ENCODE measurements at regions not wholly inside any gene's neighbourhood (a gene's known extent, or its start where the extent isn't known, plus 50 kb on each side); places are given as distances from the start of the nearest gene placed in this dataset.

GRCh38 chr4:24006269-24006668 is 116.4 kb upstream of the PPARGC1A start:
- TF ChIP-seq POLR2A (IDR thresholded peaks at IDR 0.05; ENCODE audit: low read length) (no peak), GATA1 (IDR thresholded peaks at IDR 0.05; ENCODE audit: low read depth, low read length) (no peak)
